HUES6 (cell line): ENCODE measurements at regions not wholly inside any gene's neighbourhood (a gene's known extent, or its start where the extent isn't known, plus 50 kb on each side); places are given as distances from the start of the nearest gene placed in this dataset.

Source experiments
- H3K27ac ChIP-seq: 2 replicates; pipeline ENCODE4 v1.7.0; 2013; ENCODE audit warnings: low read depth, mild to moderate bottlenecking, low read length, inconsistent platforms
- H3K27me3 ChIP-seq: 2 replicates; pipeline ENCODE4 v1.6.1; 2013; ENCODE audit warnings: low read length; ENCODE audit not compliant: control insufficient read depth, insufficient read depth
- H3K36me3 ChIP-seq: 2 replicates; pipeline ENCODE4 v1.6.1; 2013; ENCODE audit warnings: low read length; ENCODE audit not compliant: control insufficient read depth, insufficient read depth
- H3K4me1 ChIP-seq: 2 replicates; pipeline ENCODE4 v1.6.1; 2013; ENCODE audit warnings: low read length; ENCODE audit not compliant: control insufficient read depth, insufficient read depth
- H3K4me3 ChIP-seq: 2 replicates; pipeline ENCODE4 v1.5.1; 2013; ENCODE audit warnings: low read depth, low read length
- H3K9ac ChIP-seq: one replicate; pipeline ENCODE4 v1.6.1; 2013; ENCODE audit warnings: mild to moderate bottlenecking, low read length
- H3K9me3 ChIP-seq: 2 replicates; pipeline ENCODE4 v1.6.1; 2013; ENCODE audit warnings: low read depth, low read length; ENCODE audit not compliant: control insufficient read depth, insufficient read depth

DNA sequence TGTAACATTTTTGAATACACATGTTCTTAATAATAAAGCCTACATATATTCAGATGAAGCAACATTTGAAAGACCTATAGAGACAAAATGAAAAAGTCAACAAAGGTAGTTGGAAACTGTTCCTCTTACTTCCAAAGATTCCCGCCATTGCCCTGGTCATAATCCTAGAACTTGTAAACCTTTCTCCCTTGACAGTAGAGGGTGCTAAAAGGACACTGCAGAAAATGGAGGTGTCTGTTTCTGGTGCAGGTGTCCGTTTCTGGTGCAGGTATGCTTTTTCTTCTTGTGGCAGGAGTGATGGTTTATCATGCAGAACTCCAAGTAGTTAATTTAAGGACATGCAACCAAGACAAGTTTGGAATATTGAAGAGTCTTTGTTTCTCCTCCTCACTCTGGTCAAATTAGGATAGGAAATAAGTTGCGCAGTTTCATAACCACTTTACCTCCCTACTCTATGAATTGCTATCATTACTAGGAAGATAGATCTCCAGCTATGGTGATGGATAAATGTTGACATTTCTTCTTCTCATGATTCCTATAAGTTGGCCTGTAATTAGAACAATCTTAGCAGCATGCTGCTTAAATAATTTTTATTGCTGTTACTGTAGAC is 56.0 kb upstream of the FAM174A start:
- no peaks in the 10 kb centered on the region for H3K27me3 ChIP-seq

DNA sequence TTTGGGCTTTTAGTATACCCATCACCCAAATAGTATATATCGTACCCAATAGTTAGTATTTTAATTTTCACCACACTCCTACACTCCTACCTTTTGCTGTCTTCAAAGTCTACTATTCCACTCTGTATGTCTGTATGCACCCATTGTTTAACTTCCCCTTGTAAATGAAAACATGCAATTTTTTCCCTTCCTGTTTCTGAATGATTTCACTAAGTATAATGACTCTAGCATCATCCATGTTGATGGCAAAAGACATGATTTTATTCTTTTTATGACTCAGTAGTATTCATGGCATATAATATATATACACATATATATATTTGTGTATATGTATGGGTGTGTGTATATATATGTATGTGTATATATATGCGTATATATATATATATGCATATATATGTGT is 63.1 kb upstream of the FAM174A start:
- no peak overlapping the region for H3K27ac ChIP-seq
- H3K27me3 ChIP-seq = no peaks in the 10 kb centered on the region
- no peak overlapping the region for H3K4me3 ChIP-seq
- H3K9me3 ChIP-seq = no peaks in the 10 kb centered on the region
- H3K4me1 ChIP-seq = no peaks in the 10 kb centered on the region
- no peak overlapping the region for H3K9ac ChIP-seq
- H3K36me3 ChIP-seq = no peaks in the 10 kb centered on the region

More for the DNA sequence above, 56.0 kb upstream of the FAM174A start:
- Histone ChIP-seq H3K27ac (no peak overlapping the region), H3K36me3 (no peaks in the 10 kb centered on the region), H3K9ac (no peak overlapping the region), H3K4me1 (no peaks in the 10 kb centered on the region), H3K9me3 (no peaks in the 10 kb centered on the region), H3K4me3 (no peak overlapping the region)

DNA sequence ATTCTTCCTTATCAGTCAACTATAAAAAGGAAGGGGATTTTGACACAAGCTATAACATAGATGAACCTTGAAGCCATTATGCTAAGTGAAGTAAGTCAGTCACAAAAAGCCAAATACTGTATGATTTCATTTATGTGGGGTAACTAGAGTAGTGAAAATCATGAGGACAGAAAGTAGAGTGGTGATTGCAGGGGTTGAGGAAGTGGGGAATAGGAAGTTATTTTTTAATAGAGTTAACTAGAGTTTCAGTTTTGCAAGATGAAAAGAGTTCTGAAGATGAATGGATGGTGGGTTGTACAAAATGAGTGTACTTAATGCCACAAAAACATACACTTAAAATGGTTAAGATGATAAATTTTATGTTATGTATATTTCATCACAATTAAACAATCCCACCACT is 65.4 kb upstream of the FAM174A start:
- H3K4me3 ChIP-seq = no peak overlapping the region
- H3K4me1 ChIP-seq = no peaks in the 10 kb centered on the region
- no peak overlapping the region for H3K27ac ChIP-seq
- H3K9me3 ChIP-seq = peaks cover 4% of the 10 kb centered on the region; the same call in 1 of the 2 replicates
- no peaks in the 10 kb centered on the region for H3K36me3 ChIP-seq
- H3K27me3 ChIP-seq = no peaks in the 10 kb centered on the region
- no peak overlapping the region for H3K9ac ChIP-seq

DNA sequence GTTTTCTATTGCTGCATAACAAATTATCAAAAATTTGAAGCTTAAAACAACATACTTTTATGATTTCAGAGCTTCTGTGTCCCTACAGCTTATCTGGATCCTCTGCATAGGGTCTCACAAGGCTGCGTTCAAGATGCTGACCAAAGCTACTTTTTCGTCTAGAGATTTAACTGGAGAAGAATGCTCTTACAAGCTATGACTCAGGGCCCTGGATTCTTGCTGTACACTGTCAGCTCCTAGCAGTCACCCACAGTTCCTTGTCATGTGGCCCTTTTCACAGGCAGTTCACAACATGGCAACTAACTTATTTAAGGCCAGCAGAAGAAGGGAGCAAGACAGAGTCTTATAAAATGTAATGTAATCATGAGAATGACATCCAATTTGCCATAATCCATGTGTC is 70.8 kb upstream of the FAM174A start:
- Histone ChIP-seq H3K27me3 (no peaks in the 10 kb centered on the region), H3K27ac (no peak overlapping the region), H3K4me3 (no peak overlapping the region), H3K36me3 (no peaks in the 10 kb centered on the region), H3K9me3 (peaks cover 10% of the 10 kb centered on the region; the same call in 1 of the 2 replicates), H3K9ac (no peak overlapping the region), H3K4me1 (no peaks in the 10 kb centered on the region)

DNA sequence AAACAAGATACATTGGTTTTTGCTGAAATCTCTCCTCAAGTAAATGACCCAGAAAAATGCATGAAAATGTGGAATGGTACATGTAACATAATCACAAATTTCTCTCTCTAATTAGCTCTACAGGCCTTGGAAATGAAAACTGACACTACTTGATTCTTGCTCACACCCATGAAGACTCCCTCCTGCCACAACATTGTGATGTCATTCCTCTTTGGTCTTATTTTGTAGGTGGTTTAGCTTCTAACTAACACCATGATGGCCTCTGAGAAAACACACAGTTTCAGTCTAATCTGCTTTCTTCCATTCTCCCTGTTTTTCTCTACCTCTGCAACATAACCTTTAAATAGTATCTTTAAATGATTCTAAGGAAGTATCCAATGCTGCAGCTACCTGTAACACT is 78.6 kb upstream of the FAM174A start:
- no peaks in the 10 kb centered on the region for H3K4me1 ChIP-seq
- no peaks in the 10 kb centered on the region for H3K27me3 ChIP-seq
- H3K9me3 ChIP-seq = no peaks in the 10 kb centered on the region
- no peak overlapping the region for H3K27ac ChIP-seq
- H3K36me3 ChIP-seq = no peaks in the 10 kb centered on the region
- no peak overlapping the region for H3K4me3 ChIP-seq
- H3K9ac ChIP-seq = no peak overlapping the region

DNA sequence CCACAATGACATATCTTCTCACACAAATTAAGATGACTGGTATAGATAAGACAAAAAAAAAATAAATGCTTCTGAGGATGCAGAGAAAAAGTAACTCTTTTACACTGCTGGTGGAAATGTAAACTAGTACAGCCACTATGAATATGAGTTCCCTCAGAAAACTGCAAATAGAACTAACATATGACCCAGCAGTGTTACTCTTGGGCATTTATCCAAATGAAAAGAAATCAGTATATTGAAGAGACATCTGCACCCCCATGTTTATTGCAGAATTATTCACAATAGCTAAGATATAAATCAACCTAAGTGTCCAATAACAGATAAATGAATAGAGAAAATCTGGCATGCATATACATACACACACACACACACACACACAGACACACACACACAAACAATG is 83.0 kb upstream of the FAM174A start:
- no peak overlapping the region for H3K9ac ChIP-seq
- H3K27me3 ChIP-seq = no peaks in the 10 kb centered on the region
- H3K36me3 ChIP-seq = no peaks in the 10 kb centered on the region
- no peak overlapping the region for H3K27ac ChIP-seq
- no peaks in the 10 kb centered on the region for H3K9me3 ChIP-seq
- H3K4me1 ChIP-seq = no peaks in the 10 kb centered on the region
- H3K4me3 ChIP-seq = no peak overlapping the region

DNA sequence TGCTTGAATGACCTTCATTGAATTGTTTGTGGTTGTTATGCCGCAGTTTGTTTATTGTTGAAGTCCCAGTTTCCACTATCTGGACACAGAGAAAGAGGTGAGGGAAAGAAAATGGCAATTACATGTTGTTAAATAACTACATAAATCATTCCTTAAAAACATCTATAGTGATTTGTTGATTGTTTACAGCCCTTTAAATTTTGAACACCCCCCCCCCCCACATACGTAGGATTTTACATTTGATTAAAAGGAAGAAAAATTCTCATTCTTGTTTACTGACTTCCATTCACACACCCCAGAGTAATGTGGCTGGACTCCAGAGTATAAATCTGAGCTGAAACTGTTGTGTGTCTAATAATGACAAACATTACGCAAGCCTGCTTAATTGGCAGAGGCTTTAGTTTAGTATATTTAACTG is 87.1 kb upstream of the FAM174A start:
- Histone ChIP-seq H3K4me3 (no peak overlapping the region), H3K27ac (no peak overlapping the region), H3K36me3 (no peaks in the 10 kb centered on the region), H3K9ac (no peak overlapping the region), H3K27me3 (no peaks in the 10 kb centered on the region), H3K4me1 (no peaks in the 10 kb centered on the region), H3K9me3 (no peaks in the 10 kb centered on the region)

DNA sequence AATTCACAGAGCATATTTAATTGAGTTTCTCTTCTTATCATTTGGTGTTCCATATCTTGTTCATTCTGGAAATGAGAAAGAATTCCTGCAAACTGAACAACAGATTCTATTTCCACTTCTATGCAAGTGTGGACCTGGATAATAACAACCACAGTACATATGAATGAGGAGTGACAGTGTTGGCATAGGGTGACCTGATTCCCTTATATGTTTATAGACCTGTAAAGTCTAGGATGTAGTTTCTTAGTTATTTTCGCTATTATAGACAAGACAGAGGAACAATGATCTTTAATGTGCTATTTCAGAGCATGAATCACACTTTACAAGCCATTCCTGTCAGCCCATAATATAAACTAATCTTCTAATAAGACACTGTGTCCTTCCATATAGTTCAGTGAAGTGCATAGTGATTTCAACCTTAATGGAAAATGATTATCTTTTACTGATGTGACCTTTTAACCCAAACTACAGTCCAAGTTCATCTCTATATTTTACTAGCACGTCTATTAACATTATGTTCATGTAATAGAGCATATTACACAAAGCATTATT is 88.2 kb upstream of the FAM174A start:
- Histone ChIP-seq H3K9ac (no peak overlapping the region), H3K27ac (no peak overlapping the region)

DNA sequence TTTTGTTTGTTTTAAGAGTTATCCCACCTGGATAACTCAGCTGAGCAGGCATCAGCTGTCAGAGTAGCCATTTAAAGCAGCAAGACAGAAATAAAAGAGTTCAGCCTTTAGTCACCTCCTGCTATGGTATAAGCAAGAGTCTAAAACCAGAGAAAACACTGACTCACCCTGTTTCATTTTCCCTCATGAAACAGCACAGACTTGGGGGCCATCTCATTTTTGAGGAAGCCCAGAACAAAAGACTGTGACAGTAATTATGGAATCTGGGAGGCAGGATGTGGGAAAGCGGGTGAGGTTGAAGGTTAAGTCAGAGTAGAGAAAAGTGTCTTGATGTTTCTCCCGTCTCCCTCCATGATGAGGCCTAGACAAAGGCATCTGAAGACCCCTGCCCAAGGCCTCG is 90.2 kb upstream of the FAM174A start:
- Histone ChIP-seq H3K4me1 (no peaks in the 10 kb centered on the region), H3K27ac (no peak overlapping the region), H3K4me3 (no peak overlapping the region), H3K27me3 (no peaks in the 10 kb centered on the region), H3K9ac (no peak overlapping the region), H3K9me3 (no peaks in the 10 kb centered on the region), H3K36me3 (no peaks in the 10 kb centered on the region)

More for the DNA sequence above, 88.2 kb upstream of the FAM174A start:
- H3K36me3 ChIP-seq = no peaks in the 10 kb centered on the region
- H3K4me1 ChIP-seq = no peaks in the 10 kb centered on the region
- no peaks in the 10 kb centered on the region for H3K9me3 ChIP-seq
- H3K27me3 ChIP-seq = no peaks in the 10 kb centered on the region
- no peak overlapping the region for H3K4me3 ChIP-seq

DNA sequence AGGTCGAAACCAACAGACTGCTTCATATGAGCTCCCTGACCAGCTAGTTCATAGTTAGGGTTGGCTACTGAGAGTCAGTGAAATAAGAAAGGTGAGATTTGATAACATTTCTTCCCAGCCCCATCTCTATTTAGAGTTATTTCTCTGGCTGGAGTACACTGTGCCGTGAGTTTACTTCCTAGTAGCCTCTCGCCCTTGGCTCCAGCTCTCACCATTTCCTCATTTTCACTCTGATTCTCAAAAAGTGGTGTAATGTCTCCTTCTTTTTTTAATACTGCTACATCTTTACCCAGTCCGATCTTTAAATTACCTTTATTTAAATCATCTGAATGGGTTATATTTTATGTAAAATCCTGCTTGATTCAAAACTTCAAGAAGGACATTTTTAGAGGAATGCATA is 100.4 kb upstream of the FAM174A start:
- H3K27ac ChIP-seq = no peak overlapping the region
- no peaks in the 10 kb centered on the region for H3K4me1 ChIP-seq
- H3K9ac ChIP-seq = no peak overlapping the region
- no peak overlapping the region for H3K4me3 ChIP-seq
- no peaks in the 10 kb centered on the region for H3K27me3 ChIP-seq
- H3K36me3 ChIP-seq = no peaks in the 10 kb centered on the region
- H3K9me3 ChIP-seq = no peaks in the 10 kb centered on the region

DNA sequence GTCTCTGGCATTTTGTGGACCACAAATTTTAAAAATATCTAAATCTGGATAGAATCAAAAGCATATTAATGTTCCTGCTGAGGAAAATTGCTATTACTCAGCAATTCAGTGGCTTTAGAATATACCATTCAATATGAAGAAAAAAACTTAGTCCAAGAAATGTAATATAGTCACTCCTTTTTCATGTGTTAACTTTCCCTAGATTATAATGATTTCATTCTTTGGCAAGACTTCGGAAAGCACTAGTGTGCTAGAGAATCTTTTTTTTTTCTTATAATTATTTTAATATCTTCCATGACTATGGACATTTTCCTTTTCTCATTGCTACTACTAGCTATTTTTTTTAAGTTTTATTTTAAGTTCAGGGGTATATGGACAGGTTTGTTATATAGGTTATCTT is 102.4 kb upstream of the FAM174A start:
- H3K9me3 ChIP-seq = no peaks in the 10 kb centered on the region
- H3K27me3 ChIP-seq = no peaks in the 10 kb centered on the region
- no peaks in the 10 kb centered on the region for H3K36me3 ChIP-seq
- H3K4me1 ChIP-seq = no peaks in the 10 kb centered on the region
- no peak overlapping the region for H3K27ac ChIP-seq
- no peak overlapping the region for H3K9ac ChIP-seq
- H3K4me3 ChIP-seq = no peak overlapping the region
